GM23338 (cell line): ENCODE measurements at regions not wholly inside any gene's neighbourhood (a gene's known extent, or its start where the extent isn't known, plus 50 kb on each side); places are given as distances from the start of the nearest gene placed in this dataset.

Experiments
- ATAC-seq: fragments of 200-7000 bp; cut with Tn5 transposase; 3 replicates; pipeline ENCODE4 v1.9.1; 2020
- DNase-seq: peaks from one replicate; pipeline ENCODE4 v3.0.0-alpha.2; 2015; ENCODE audit warnings: low spot score
- H2AFZ ChIP-seq: fragments of 200-600 bp; sonication (generic); 2 replicates; pipeline ENCODE4 v1.8.0; 2016; ENCODE audit warnings: antibody characterized with exemption, mild to moderate bottlenecking, moderate library complexity
- H3F3A ChIP-seq: fragments of 200-600 bp; sonication (generic); replicated peaks from 2 replicates; pipeline ENCODE4 v1.8.0; 2017; ENCODE audit warnings: antibody characterized with exemption, mixed run types, low read depth
- H3K27ac ChIP-seq: fragments of 200-600 bp; sonication (generic); 2 replicates; pipeline ENCODE4 v1.6.1; 2016; ENCODE audit warnings: low read depth
- H3K27me3 ChIP-seq: fragments of 200-600 bp; sonication (generic); 2 replicates; pipeline ENCODE4 v1.8.0; 2016; ENCODE audit warnings: mild to moderate bottlenecking, mixed run types, moderate library complexity; ENCODE audit not compliant: insufficient read depth
- H3K36me3 ChIP-seq: fragments of 200-600 bp; sonication (generic); 2 replicates; pipeline ENCODE4 v1.8.0; 2016; ENCODE audit warnings: mild to moderate bottlenecking; ENCODE audit not compliant: insufficient read depth
- H3K4me1 ChIP-seq: fragments of 200-600 bp; sonication (generic); 2 replicates; pipeline ENCODE4 v1.8.0; 2016; ENCODE audit warnings: mild to moderate bottlenecking, moderate library complexity; ENCODE audit not compliant: insufficient read depth
- H3K4me2 ChIP-seq: fragments of 200-600 bp; sonication (generic); 2 replicates; pipeline ENCODE4 v1.7.1; 2017; ENCODE audit warnings: mixed run types
- H3K4me3 ChIP-seq: fragments of 200-600 bp; sonication (generic); 2 replicates; pipeline ENCODE4 v1.6.1; 2016; ENCODE audit warnings: mixed run types
- H3K79me2 ChIP-seq: fragments of 200-600 bp; sonication (generic); replicated peaks from 2 replicates; pipeline ENCODE4 v1.8.0; 2017; ENCODE audit warnings: mild to moderate bottlenecking; ENCODE audit not compliant: insufficient read depth
- H3K9me2 ChIP-seq: fragments of 200-600 bp; sonication (generic); 2 replicates; pipeline ENCODE4 v1.8.0; 2017; ENCODE audit not compliant: insufficient read depth
- H4K20me1 ChIP-seq: fragments of 200-600 bp; sonication (generic); replicated peaks from 2 replicates; pipeline ENCODE4 v1.8.0; 2017; ENCODE audit warnings: mild to moderate bottlenecking; ENCODE audit not compliant: insufficient read depth
- H3K27ac Mint-ChIP-seq: 2 replicates; pipeline ENCODE4 v1.8.0; 2020; ENCODE audit warnings: inconsistent platforms, mild to moderate bottlenecking, moderate library complexity, mixed read lengths
- H3K27me3 Mint-ChIP-seq: 3 replicates; pipeline ENCODE4 v1.8.0; 2022; ENCODE audit warnings: low read depth, mild to moderate bottlenecking, moderate library complexity, mixed read lengths, inconsistent platforms; ENCODE audit not compliant: insufficient read depth, poor library complexity
- H3K36me3 Mint-ChIP-seq: 3 replicates; pipeline ENCODE4 v1.8.0; 2021; ENCODE audit warnings: low read depth, mild to moderate bottlenecking, inconsistent platforms, moderate library complexity, mixed read lengths
- H3K4me1 Mint-ChIP-seq: 3 replicates; pipeline ENCODE4 v1.8.0; 2020; ENCODE audit warnings: mild to moderate bottlenecking, inconsistent platforms, mixed read lengths
- H3K4me3 Mint-ChIP-seq: 3 replicates; pipeline ENCODE4 v1.8.0; 2021; ENCODE audit warnings: moderate library complexity, mild to moderate bottlenecking, inconsistent platforms, mixed read lengths
- H3K9me3 Mint-ChIP-seq: 3 replicates; pipeline ENCODE4 v1.8.0; 2020; ENCODE audit warnings: moderate library complexity, mild to moderate bottlenecking, inconsistent platforms, mixed read lengths
- CREB1 ChIP-seq: fragments of 250-450 bp; sonication (Bioruptor Pico); IDR thresholded peaks from 2 replicates; pipeline ENCODE4 v1.5.0; 2020; ENCODE audit warnings: low read depth, mild to moderate bottlenecking, moderate library complexity
- EZH2 ChIP-seq: fragments of 200-600 bp; sonication (generic); IDR thresholded peaks from one replicate; pipeline ENCODE4 v1.8.0; 2017; ENCODE audit warnings: antibody characterized with exemption, mild to moderate bottlenecking, low read depth; ENCODE audit not compliant: unreplicated experiment
- EZH2phosphoT487 ChIP-seq: fragments of 200-600 bp; sonication (generic); IDR thresholded peaks from one replicate; pipeline ENCODE4 v1.8.1; 2018; ENCODE audit warnings: antibody characterized with exemption; ENCODE audit not compliant: unreplicated experiment
- JUNB ChIP-seq: IDR thresholded peaks from one replicate; pipeline ENCODE4 v1.6.1; 2016; ENCODE audit warnings: antibody characterized with exemption; ENCODE audit not compliant: unreplicated experiment
- NANOG ChIP-seq: IDR thresholded peaks from 2 replicates; pipeline ENCODE4 v1.6.1; 2016; ENCODE audit warnings: antibody characterized with exemption, borderline replicate concordance
- POLR2AphosphoS5 ChIP-seq: IDR thresholded peaks from 2 replicates; pipeline ENCODE4 v1.6.1; 2016; ENCODE audit warnings: antibody characterized with exemption, low read depth
- STAT1 ChIP-seq: IDR thresholded peaks from one replicate; pipeline ENCODE4 v1.6.1; 2016; ENCODE audit warnings: antibody characterized with exemption; ENCODE audit not compliant: unreplicated experiment
- ZNF114 ChIP-seq: fragments of 250-450 bp; sonication (Bioruptor Pico); IDR thresholded peaks from 2 replicates; pipeline ENCODE4 v1.5.0; 2020; ENCODE audit warnings: mild to moderate bottlenecking, moderate library complexity
- TF ChIP-seq, protein P1 (sequence below), 2 experiments: fragments of 200-600 bp in 1 of 2; sonication (generic) in 1 of 2; conservative IDR thresholded peaks; 2 replicates each; pipeline versions ENCODE4 v1.5.1 to v1.6.1; 2016 to 2017; ENCODE audit warnings: antibody characterized with exemption in 2 of 2, low read depth in 2 of 2, mild to moderate bottlenecking in 2 of 2, moderate library complexity in 1 of 2
- TF ChIP-seq, protein P2 (sequence below): IDR thresholded peaks from one replicate; pipeline ENCODE4 v1.6.1; 2018; ENCODE audit warnings: antibody characterized with exemption; ENCODE audit not compliant: unreplicated experiment

DNA sequence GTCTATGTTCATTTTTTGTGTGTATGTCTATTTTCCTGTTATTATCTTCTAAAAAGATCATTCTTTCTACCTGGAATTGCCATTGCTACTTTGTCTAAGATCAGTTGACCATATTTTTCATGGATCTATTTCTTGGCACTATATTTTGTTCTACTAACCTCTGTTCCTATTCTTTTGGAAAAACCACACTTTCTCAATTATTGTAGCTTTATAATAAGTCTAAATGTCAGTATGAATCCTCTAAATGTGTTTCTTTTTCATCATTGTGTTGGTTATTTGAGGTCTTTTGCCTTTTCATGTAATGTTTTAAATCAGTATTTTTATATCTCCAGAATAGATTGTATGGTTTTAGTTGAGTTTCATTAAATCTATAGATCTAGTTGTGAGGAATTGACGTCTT lies 798.3 kb downstream of the FAT4 start (continued):
- TF ChIP-seq EZH2 (no peak), POLR2AphosphoS5 (no peak), EZH2phosphoT487 (no peak)
- TF ChIP-seq, protein P1, sequence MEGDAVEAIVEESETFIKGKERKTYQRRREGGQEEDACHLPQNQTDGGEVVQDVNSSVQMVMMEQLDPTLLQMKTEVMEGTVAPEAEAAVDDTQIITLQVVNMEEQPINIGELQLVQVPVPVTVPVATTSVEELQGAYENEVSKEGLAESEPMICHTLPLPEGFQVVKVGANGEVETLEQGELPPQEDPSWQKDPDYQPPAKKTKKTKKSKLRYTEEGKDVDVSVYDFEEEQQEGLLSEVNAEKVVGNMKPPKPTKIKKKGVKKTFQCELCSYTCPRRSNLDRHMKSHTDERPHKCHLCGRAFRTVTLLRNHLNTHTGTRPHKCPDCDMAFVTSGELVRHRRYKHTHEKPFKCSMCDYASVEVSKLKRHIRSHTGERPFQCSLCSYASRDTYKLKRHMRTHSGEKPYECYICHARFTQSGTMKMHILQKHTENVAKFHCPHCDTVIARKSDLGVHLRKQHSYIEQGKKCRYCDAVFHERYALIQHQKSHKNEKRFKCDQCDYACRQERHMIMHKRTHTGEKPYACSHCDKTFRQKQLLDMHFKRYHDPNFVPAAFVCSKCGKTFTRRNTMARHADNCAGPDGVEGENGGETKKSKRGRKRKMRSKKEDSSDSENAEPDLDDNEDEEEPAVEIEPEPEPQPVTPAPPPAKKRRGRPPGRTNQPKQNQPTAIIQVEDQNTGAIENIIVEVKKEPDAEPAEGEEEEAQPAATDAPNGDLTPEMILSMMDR (conservative IDR thresholded peaks at IDR 0.05; ENCODE audit: low read depth in 2 of 2), result no peak
- TF ChIP-seq, protein P2, sequence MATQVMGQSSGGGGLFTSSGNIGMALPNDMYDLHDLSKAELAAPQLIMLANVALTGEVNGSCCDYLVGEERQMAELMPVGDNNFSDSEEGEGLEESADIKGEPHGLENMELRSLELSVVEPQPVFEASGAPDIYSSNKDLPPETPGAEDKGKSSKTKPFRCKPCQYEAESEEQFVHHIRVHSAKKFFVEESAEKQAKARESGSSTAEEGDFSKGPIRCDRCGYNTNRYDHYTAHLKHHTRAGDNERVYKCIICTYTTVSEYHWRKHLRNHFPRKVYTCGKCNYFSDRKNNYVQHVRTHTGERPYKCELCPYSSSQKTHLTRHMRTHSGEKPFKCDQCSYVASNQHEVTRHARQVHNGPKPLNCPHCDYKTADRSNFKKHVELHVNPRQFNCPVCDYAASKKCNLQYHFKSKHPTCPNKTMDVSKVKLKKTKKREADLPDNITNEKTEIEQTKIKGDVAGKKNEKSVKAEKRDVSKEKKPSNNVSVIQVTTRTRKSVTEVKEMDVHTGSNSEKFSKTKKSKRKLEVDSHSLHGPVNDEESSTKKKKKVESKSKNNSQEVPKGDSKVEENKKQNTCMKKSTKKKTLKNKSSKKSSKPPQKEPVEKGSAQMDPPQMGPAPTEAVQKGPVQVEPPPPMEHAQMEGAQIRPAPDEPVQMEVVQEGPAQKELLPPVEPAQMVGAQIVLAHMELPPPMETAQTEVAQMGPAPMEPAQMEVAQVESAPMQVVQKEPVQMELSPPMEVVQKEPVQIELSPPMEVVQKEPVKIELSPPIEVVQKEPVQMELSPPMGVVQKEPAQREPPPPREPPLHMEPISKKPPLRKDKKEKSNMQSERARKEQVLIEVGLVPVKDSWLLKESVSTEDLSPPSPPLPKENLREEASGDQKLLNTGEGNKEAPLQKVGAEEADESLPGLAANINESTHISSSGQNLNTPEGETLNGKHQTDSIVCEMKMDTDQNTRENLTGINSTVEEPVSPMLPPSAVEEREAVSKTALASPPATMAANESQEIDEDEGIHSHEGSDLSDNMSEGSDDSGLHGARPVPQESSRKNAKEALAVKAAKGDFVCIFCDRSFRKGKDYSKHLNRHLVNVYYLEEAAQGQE, result no peak

DNA sequence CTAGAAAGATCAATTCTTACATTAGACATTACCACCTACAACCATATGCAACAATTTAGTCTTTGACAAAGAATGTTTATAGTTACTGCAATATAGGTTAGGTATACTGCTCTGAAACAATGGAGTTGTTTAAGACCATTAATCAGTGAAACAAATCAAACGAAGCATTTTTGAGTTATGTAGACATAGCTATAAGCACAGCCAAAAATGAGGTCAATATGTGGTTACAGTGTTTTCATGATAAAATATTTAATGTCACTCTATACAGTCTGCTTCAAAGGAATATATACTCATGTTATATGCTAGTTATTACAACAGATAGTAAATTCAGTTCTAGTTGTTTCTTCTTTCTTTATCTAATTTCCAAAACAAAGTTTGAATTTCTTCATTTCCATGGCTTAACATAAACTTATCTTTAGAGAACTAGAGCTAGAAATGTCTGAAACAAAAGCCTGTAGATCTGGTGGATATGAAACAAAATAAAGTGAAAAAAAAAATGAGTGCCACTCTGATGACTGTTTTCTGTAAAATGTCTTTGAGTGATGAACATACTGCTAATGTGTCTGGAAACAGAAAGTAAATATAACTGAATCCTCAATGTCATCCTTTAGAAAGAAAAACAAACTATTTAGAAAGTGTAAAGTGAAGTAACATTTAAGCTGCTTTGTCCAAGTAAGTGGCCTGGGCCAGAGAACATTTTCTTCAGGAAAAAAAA lies 809.0 kb downstream of the FAT4 start:
- peaks cover 3% of the 10 kb centered on the region; the same call in 1 of the 3 replicates for H3K9me3 Mint-ChIP-seq
- DNase-seq (no peak), ATAC-seq (no peak)
- H3K27ac Mint-ChIP-seq, result no peak overlapping the region
- H3K79me2 ChIP-seq, result no peaks in the 10 kb centered on the region
- no peaks in the 10 kb centered on the region for H3K27me3 ChIP-seq
- H3K4me2 ChIP-seq, result no peak overlapping the region
- H2AFZ ChIP-seq, result no peak overlapping the region
- H3K4me1 Mint-ChIP-seq, result no peaks in the 10 kb centered on the region
- no peaks in the 10 kb centered on the region for H4K20me1 ChIP-seq
- H3K36me3 ChIP-seq, result no peaks in the 10 kb centered on the region
- no peaks in the 10 kb centered on the region for H3K36me3 Mint-ChIP-seq
- no peaks in the 10 kb centered on the region for H3F3A ChIP-seq
- no peak overlapping the region for H3K27ac ChIP-seq
- no peaks in the 10 kb centered on the region for H3K9me2 ChIP-seq
- H3K4me3 Mint-ChIP-seq, result no peak overlapping the region
- no peaks in the 10 kb centered on the region for H3K27me3 Mint-ChIP-seq
- H3K4me1 ChIP-seq, result no peaks in the 10 kb centered on the region
- H3K4me3 ChIP-seq, result no peak overlapping the region
- no peak for TF ChIP-seq CREB1
- TF ChIP-seq EZH2, result no peak
- TF ChIP-seq JUNB, result no peak
- TF ChIP-seq, protein P2, result no peak
- TF ChIP-seq ZNF114 (CRISPR knock-in tag), result no peak
- TF ChIP-seq STAT1, result no peak
- TF ChIP-seq, protein P1 (conservative IDR thresholded peaks at IDR 0.05; ENCODE audit: low read depth in 2 of 2), result no peak
- no peak for TF ChIP-seq NANOG
